NCI-H82 treated with DMSO at 0.1 percent for 48 hours (cell line): ENCODE measurements at regions not wholly inside any gene's neighbourhood (a gene's known extent, or its start where the extent isn't known, plus 50 kb on each side); places are given as distances from the start of the nearest gene placed in this dataset.
"Not testable (repeated sequence)": the region's sequence is repeated elsewhere in the genome, so short reads cannot be mapped to it uniquely, and the experiment has no call there.

Experiments
- DNase-seq: peaks from one replicate; lab custom pipeline; 2025; ENCODE audit not compliant: unreplicated experiment; lab: John Stamatoyannopoulos, UW

GRCh38 chr5:26553079-26553478 is 485.3 kb downstream of the CDH9 start:
- no peak for DNase-seq

DNA sequence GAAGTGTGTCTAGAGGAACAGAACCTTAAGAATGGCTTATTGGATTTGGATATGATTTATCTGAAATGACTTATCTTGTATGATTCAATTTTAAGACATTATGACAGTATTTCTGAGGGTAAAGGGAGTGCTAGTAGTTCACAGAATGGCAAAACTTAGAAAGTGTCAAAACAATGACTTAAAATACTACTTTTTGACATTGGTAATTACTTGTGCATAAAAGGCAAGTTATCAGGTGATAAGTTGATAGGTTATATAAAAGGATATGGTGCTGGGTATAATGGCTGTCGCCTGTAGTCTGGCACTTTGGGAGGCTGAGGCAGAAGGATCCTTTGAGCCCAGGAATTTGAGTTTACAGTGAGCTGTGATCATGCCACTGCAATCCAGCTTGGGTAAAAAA is 494.4 kb downstream of the CDH9 start:
- no peak for DNase-seq

DNA sequence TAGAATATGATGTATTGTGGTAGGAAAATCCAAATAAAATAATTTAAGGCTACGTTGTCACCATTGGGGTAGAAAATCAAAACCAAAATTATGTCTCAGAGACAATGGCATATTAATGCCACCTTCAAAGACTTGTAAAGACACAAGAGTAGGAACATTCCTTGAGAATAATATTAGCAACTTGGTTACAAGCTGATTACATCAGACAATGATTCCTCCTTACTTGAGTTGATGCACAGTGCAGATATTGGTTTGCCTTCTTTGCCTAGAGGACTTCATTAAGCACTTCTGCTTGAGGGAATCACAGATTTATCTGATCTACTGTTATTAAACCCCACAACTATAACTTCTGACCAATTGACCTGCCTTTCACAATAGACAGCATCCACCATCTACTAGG is 500.2 kb downstream of the CDH9 start:
- no peak for DNase-seq

- DNase-seq, result no peak
These were observed 503.2 kb downstream of the CDH9 start for GRCh38 chr5:26535215-26535614.

DNA sequence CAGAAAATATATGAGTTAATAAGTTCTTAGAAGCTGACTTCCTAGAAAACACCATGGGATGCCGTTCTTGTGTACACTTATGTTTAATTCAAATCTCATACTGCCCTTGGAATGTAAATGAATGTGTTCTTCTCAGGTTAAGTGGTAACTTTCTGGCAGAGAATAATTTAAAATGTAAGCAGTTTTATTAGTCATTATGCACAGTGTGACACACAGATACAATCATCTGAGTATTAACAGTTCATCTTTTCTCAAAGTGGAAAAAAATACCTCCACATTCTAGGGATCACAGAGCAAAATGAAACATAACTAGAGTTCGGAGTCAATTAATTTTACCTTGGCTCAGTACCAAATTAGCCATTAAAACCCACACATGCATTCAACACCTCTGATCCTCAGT is 508.1 kb downstream of the CDH9 start:
- no peak for DNase-seq

GRCh38 chr5:26519245-26519644 is 519.1 kb downstream of the CDH9 start:
- no peak for DNase-seq

DNA sequence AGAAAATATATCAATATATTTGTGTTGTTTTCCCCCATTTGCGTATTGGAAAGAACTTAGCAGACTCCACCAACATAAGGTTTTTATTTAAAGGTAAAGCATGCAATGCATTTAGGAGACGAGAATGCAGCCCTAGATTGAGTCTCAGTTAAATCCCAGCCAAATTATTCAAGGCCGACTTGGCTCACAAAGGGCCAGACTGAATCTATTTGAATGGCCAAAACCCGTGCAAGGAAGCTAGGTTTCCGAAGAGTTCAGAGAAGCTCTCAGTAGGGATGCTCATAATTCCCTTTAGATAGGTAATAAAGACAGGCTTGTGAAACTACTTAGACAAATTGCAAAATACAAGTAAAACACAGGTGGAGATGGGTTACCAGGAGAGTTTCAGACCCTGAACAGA is 520.3 kb downstream of the CDH9 start:
- DNase-seq, result no peak

GRCh38 chr5:26498972-26499371 is 539.4 kb downstream of the CDH9 start:
- DNase-seq, result no peak

GRCh38 chr5:26495437-26495836 is 542.9 kb downstream of the CDH9 start:
- DNase-seq, result no peak

DNA sequence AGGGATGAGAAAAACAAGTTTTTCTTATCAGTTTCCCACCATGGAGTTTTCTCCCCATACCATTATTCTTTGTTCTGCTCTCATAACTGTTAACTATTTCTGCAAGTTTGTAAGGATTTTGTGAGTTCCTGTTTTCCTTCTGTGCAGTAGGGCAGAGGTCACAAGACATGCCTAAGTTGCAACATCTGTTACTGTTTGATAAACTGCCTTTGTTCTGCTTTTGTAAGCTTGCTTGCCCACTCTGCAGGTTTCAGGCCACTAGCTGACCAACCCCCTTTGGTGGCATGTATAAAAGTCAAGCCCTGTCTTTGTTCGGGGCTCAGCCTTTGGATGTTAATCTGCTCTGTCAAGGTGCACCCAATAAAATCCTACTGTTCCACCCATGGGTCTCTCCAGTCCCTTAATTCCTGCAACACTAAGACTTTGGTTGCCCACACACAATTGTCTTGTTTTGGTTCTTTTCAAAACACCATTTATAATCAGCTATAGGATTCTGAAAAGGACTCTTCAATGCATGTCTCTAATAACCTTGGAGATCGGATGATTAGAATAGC is 545.4 kb downstream of the CDH9 start:
- no peak for DNase-seq

DNA sequence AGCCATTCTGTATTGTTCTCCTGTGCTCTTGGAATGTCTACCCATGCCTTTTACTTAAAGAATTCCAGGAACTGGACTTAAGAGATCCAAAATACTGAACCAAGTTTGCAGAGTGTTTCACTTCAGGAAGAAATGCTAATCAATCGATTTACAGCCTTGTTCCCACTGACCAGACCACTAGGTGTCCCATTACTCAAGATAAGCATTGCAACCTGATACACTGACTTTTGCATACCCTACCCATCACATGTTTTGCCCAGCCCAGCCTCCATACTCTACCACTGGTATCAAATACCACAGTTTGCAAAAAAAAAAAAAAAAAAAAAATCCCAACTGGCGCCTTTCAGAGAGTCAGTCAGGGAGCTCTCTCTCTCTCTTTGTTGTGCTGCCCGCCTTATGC is 550.8 kb downstream of the CDH9 start:
- DNase-seq, result no peak

- no peak for DNase-seq
These were observed 551.8 kb downstream of the CDH9 start for GRCh38 chr5:26486631-26487030.

- DNase-seq, result not testable (repeated sequence)
These were observed 553.1 kb downstream of the CDH9 start for GRCh38 chr5:26485146-26485860.

GRCh38 chr5:26482810-26483375 is 555.5 kb downstream of the CDH9 start:
- DNase-seq, result no peak

- DNase-seq, result no peak
These were observed 556.1 kb downstream of the CDH9 start for GRCh38 chr5:26482076-26482809.

- no peak for DNase-seq
These were observed 567.9 kb downstream of the CDH9 start for GRCh38 chr5:26470439-26470838.

DNA sequence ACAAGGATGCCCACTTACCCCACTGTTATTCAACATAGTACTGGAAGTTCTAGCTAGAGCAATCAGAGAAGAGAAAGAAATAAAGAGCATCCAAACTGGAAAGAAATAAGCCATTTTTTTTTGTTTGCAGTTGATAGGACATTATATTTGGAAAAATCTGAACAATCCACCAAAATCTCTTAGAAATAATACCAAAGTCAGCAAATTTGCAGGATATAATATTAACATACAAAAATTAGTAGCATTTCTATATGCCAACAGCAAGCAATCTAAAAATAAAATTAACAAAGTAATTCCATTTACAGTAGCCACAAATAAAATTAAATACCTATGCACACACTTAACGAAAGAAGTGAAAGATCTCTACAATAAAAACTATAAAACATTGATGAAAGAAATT is 599.3 kb downstream of the CDH9 start:
- no peak for DNase-seq

DNA sequence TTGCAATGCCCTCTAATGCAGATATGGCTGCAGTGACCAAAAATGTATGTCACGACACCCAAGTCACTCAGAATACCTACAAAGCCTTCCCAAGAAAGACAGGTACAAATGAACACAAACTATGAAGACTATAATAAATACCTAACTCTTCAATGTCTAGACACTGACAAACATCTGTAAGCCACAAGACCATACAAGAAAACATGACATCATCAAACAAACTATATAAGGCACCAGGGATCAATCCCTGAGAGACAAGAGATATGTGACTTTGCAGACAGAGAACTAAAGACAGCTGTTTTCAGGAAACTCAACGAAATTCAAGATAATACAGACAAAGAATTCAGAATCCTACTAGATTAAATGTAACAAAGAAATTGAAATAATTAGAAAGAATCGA is 603.7 kb downstream of the CDH9 start:
- DNase-seq, result no peak

GRCh38 chr5:26432386-26432785 is 606.0 kb downstream of the CDH9 start:
- DNase-seq, result no peak

GRCh38 chr5:26430323-26430722 is 608.1 kb downstream of the CDH9 start:
- no peak for DNase-seq

GRCh38 chr5:26427281-26427680 is 611.1 kb downstream of the CDH9 start:
- no peak for DNase-seq

DNA sequence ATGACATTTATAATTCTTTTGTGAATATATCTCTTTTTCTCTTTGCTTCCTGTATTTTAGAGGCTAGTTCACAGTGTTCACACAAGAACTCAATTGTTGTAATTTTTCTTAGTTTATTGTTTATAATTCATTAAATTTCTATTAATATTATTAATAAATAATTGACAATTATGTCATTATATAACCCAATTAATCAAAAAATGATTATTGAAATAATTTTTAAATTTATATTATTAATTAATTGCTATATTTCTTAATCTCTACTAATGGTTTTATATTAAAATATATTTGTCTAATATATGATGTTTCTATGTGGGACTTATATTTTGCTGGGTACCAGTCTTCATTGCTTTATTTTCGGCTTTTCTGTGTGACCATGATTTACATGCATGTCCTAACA is 618.4 kb downstream of the CDH9 start:
- no peak for DNase-seq
